ENCODE measurements at regions not wholly inside any gene's neighbourhood (a gene's known extent, or its start where the extent isn't known, plus 50 kb on each side); places are given as distances from the start of the nearest gene placed in this dataset.

DNA sequence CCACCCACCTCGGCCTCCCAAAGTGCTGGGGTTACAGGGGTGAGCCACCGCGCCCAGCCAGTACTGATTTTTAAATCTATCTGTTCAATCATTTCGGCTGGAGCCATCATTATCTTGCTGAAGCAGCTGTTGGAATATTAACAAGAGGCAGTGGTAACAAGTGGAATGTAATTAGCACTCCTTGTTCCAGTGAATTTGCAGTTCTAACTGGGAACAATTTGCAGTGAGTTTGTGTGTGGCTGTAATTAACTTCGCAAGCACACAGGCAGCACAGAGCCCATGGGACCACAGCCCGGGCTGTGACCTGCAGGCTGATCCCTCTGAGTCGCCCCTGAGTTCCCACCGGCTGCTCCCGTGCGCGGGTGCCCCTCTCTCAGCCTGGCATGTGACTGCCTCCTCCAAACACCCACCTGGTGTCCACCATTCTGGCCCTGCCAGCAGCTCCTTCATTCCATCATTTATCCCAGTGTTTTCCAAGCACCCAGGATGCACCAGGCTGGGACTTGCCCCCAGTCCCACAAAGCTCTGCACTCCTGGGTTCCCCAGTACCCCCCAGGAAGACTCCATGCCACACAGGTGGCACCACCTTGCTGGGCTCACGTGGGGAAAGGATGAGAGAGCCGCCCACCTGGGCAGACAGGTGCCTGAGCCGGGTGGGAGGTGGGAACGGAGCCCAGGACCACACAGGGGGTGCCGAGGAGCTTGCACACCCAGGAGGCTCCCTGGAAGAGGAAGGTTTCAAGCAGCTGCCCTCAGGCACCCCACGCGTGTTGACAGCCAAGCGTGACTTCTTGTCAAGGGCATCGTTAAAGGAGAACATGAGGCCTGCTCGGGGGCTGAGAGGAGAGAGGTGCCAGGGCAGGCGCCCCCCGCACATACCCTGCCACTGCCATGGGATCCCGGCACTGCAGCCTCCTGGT is 75.2 kb downstream of the YTHDF1 start:
- Histone ChIP-seq H2AFZ (ENCODE audit: low read length) (no peak overlapping the region), H3K79me2 (ENCODE audit: insufficient read depth, low read depth, low read length) (no peaks in the 10 kb centered on the region), H3K36me3 (ENCODE audit: insufficient read depth, low read length) (no peaks in the 10 kb centered on the region), H3K4me1 (ENCODE audit: insufficient read depth, low read length, poor library complexity, severe bottlenecking) (no peaks in the 10 kb centered on the region), H3K27ac (ENCODE audit: low read depth, low read length, poor library complexity, severe bottlenecking) (no peak overlapping the region), H3K4me2 (ENCODE audit: low read length) (no peak overlapping the region), H4K20me1 (ENCODE audit: insufficient read depth, low read length) (no peaks in the 10 kb centered on the region), H3K4me3 (ENCODE audit: low read depth, low read length, poor library complexity, severe bottlenecking) (no peak overlapping the region), H3K9me3 (ENCODE audit: low read length) (no peaks in the 10 kb centered on the region), H3K9me2 (ENCODE audit: insufficient read depth, low read length) (no peaks in the 10 kb centered on the region)
- BruUV-seq (replicated peaks), result no TSS peak
- intact Hi-C loops (cut with micrococcal nuclease; ENCODE audit: unreplicated experiment), result no loop called here
- TF ChIP-seq EZH2phosphoT487 (IDR thresholded peaks at IDR 0.05; ENCODE audit: borderline replicate concordance, low read depth, low read length), result no peak
- TF ChIP-seq, protein P1, sequence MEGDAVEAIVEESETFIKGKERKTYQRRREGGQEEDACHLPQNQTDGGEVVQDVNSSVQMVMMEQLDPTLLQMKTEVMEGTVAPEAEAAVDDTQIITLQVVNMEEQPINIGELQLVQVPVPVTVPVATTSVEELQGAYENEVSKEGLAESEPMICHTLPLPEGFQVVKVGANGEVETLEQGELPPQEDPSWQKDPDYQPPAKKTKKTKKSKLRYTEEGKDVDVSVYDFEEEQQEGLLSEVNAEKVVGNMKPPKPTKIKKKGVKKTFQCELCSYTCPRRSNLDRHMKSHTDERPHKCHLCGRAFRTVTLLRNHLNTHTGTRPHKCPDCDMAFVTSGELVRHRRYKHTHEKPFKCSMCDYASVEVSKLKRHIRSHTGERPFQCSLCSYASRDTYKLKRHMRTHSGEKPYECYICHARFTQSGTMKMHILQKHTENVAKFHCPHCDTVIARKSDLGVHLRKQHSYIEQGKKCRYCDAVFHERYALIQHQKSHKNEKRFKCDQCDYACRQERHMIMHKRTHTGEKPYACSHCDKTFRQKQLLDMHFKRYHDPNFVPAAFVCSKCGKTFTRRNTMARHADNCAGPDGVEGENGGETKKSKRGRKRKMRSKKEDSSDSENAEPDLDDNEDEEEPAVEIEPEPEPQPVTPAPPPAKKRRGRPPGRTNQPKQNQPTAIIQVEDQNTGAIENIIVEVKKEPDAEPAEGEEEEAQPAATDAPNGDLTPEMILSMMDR (conservative IDR thresholded peaks at IDR 0.05; ENCODE audit: low read length), result no peak
- DNase-seq (ENCODE audit: low spot score), result no peak
- CTCF ChIA-PET (ENCODE audit: unreplicated experiment), result no interaction called here
- POLR2A ChIA-PET, result no interaction called here

DNA sequence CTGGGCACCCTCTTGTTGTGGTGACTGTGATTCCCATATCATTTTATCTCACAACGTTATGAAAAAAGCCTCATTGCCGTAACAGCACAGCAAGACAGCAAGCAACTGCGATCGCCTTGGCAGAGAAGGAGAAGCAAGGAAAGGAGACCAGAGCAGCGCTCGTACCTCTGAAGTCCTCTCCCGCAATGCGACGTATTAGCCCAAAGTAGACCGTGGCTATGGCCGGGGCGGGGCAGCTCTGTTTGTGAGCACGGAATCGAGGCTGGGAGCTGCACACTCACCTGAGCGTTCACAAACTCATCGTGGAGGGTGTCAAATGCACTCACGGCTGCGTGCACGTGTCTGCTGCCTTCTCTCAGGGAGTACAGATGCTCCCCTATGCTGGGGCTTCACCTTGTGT is 76.1 kb downstream of the YTHDF1 start:
- Histone ChIP-seq H3K4me1 (ENCODE audit: insufficient read depth, low read length, poor library complexity, severe bottlenecking) (no peaks in the 10 kb centered on the region), H3K36me3 (ENCODE audit: insufficient read depth, low read length) (no peaks in the 10 kb centered on the region), H3K4me2 (ENCODE audit: low read length) (no peak overlapping the region), H4K20me1 (ENCODE audit: insufficient read depth, low read length) (no peaks in the 10 kb centered on the region), H3K79me2 (ENCODE audit: insufficient read depth, low read depth, low read length) (no peaks in the 10 kb centered on the region), H3K9me2 (ENCODE audit: insufficient read depth, low read length) (no peaks in the 10 kb centered on the region), H3K27ac (ENCODE audit: low read depth, low read length, poor library complexity, severe bottlenecking) (no peak overlapping the region), H3K9me3 (ENCODE audit: low read length) (no peaks in the 10 kb centered on the region), H3K4me3 (ENCODE audit: low read depth, low read length, poor library complexity, severe bottlenecking) (no peak overlapping the region), H2AFZ (ENCODE audit: low read length) (no peak overlapping the region)
- intact Hi-C loops (cut with micrococcal nuclease; ENCODE audit: unreplicated experiment), result no loop called here
- ChIA-PET POLR2A (no interaction called here), CTCF (ENCODE audit: unreplicated experiment) (no interaction called here)
- TF ChIP-seq, protein P1 (conservative IDR thresholded peaks at IDR 0.05; ENCODE audit: low read length), result no peak
- no peak for TF ChIP-seq EZH2phosphoT487 (IDR thresholded peaks at IDR 0.05; ENCODE audit: borderline replicate concordance, low read depth, low read length)
- no peak for DNase-seq (ENCODE audit: low spot score)
- BruUV-seq (replicated peaks), result no TSS peak

DNA sequence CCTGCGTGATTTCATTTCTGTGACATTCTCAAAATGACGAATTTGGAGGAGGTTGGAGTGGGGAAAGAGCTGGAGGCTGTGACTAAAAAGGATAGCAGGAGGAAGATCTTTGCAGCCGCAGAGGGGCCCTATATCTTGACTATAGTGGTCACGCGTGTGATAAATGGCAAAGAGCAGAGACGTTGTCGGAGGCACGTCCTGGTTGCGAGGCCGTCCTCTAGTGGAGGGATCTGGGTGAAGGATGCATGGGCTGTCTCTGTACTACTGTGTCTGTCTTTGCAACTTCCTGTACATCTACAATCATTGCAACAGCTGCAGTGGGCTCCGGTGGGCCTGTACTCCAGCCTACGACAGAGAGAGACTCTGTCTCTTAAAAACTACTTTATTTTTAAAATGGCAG is 76.6 kb downstream of the YTHDF1 start:
- ChIA-PET CTCF (ENCODE audit: unreplicated experiment) (no interaction called here), POLR2A (no interaction called here)
- intact Hi-C loops (cut with micrococcal nuclease; ENCODE audit: unreplicated experiment), result no loop called here
- Histone ChIP-seq H3K9me3 (ENCODE audit: low read length) (no peaks in the 10 kb centered on the region), H3K27ac (ENCODE audit: low read depth, low read length, poor library complexity, severe bottlenecking) (no peak overlapping the region), H3K4me2 (ENCODE audit: low read length) (no peak overlapping the region), H4K20me1 (ENCODE audit: insufficient read depth, low read length) (no peaks in the 10 kb centered on the region), H3K4me1 (ENCODE audit: insufficient read depth, low read length, poor library complexity, severe bottlenecking) (no peaks in the 10 kb centered on the region), H3K36me3 (ENCODE audit: insufficient read depth, low read length) (no peaks in the 10 kb centered on the region), H2AFZ (ENCODE audit: low read length) (no peak overlapping the region), H3K79me2 (ENCODE audit: insufficient read depth, low read depth, low read length) (no peaks in the 10 kb centered on the region), H3K4me3 (ENCODE audit: low read depth, low read length, poor library complexity, severe bottlenecking) (no peak overlapping the region), H3K9me2 (ENCODE audit: insufficient read depth, low read length) (no peaks in the 10 kb centered on the region)
- no TSS peak for BruUV-seq (replicated peaks)
- no peak for TF ChIP-seq EZH2phosphoT487 (IDR thresholded peaks at IDR 0.05; ENCODE audit: borderline replicate concordance, low read depth, low read length)
- TF ChIP-seq, protein P1 (conservative IDR thresholded peaks at IDR 0.05; ENCODE audit: low read length), result no peak
- no peak for DNase-seq (ENCODE audit: low spot score)
